Endothelial cell of umbilical vein (primary cell): ENCODE measurements at regions not wholly inside any gene's neighbourhood (a gene's known extent, or its start where the extent isn't known, plus 50 kb on each side); places are given as distances from the start of the nearest gene placed in this dataset.

Source experiments
- BruUV-seq: library from RNA; stranded (reverse); fragments of 400-500 nt; replicated peaks from 2 replicates; lab custom pipeline; 2021; lab: Mats Ljungman, UMichigan
- CTCF ChIA-PET: fragments of 300-600, 350-600 bp; sonication (Branson Sonifier 250); formaldehyde crosslinking; loops from one replicate; lab custom pipeline; 2021; ENCODE audit warnings: antibody characterized with exemption, inconsistent platforms; lab: Charles Lee
- POLR2A ChIA-PET: fragments of 300-600, 350-600 bp; sonication (Branson Sonifier 250); formaldehyde crosslinking; loops from one replicate; lab custom pipeline; 2021; ENCODE audit warnings: antibody characterized with exemption, inconsistent platforms; lab: Charles Lee
- DNase-seq: peaks from one replicate; pipeline ENCODE4 v3.0.0-alpha.2; 2011; ENCODE audit warnings: low read depth, low spot score
- FAIRE-seq: peaks from 2 replicates; lab custom pipeline; 2011; peaks lifted over from hg19 to GRCh38; lab: Jason Lieb, UNC
- H2AFZ ChIP-seq: 2 replicates; pipeline ENCODE4 v1.6.0; 2012; ENCODE audit warnings: low read depth, low read length, control low read depth, inconsistent platforms
- H3K27ac ChIP-seq: 2 replicates; pipeline ENCODE4 v1.5.1; 2011; ENCODE audit warnings: low read depth, mild to moderate bottlenecking, control low read depth, low read length, moderate library complexity; ENCODE audit not compliant: insufficient read depth
- H3K27me3 ChIP-seq, 2 experiments: 2 replicates each; pipeline versions ENCODE4 v1.6.0 to v1.6.1; 2011; ENCODE audit warnings: low read length in 2 of 2, mixed read lengths in 1 of 2; ENCODE audit not compliant: control insufficient read depth in 2 of 2, insufficient read depth in 2 of 2
- H3K36me3 ChIP-seq, 2 experiments: 2 replicates in 1 of 2; 3 replicates in 1 of 2; pipeline ENCODE4 v1.5.1; 2011; ENCODE audit warnings: low read length in 2 of 2, mild to moderate bottlenecking in 1 of 2, moderate library complexity in 1 of 2; ENCODE audit not compliant: control insufficient read depth in 2 of 2, insufficient read depth in 2 of 2; ENCODE audit errors: extremely low read depth in 1 of 2
- H3K4me1 ChIP-seq: 3 replicates; pipeline ENCODE4 v1.5.1; 2011; ENCODE audit warnings: mild to moderate bottlenecking, low read length; ENCODE audit not compliant: control insufficient read depth, insufficient read depth; ENCODE audit errors: extremely low read depth
- H3K4me2 ChIP-seq: 2 replicates; pipeline ENCODE4 v1.6.1; 2011; ENCODE audit warnings: low read length, control low read depth, mixed read lengths; ENCODE audit not compliant: insufficient read depth
- H3K4me3 ChIP-seq, 3 experiments: fragments of 200-600 bp in 1 of 3; sonication (generic), shearing (Covaris generic) in 1 of 3; replicated peaks in 1 of 3; 2 replicates each; pipeline ENCODE4 v1.5.1; 2011 to 2016; ENCODE audit warnings: control low read depth in 3 of 3, low read length in 3 of 3, mild to moderate bottlenecking in 2 of 3, inconsistent platforms in 1 of 3, low read depth in 1 of 3, moderate library complexity in 1 of 3; ENCODE audit not compliant: insufficient read depth in 1 of 3
- H3K79me2 ChIP-seq: 2 replicates; pipeline ENCODE4 v1.6.0; 2012; ENCODE audit warnings: low read length, inconsistent platforms; ENCODE audit not compliant: control insufficient read depth, insufficient read depth
- H3K9ac ChIP-seq: replicated peaks from 2 replicates; pipeline ENCODE3; 2011; ENCODE audit warnings: low read length, control low read depth; ENCODE audit not compliant: insufficient read depth; ENCODE audit errors: extremely low read depth
- H3K9me1 ChIP-seq: replicated peaks from 3 replicates; pipeline ENCODE4 v1.6.0; 2011; ENCODE audit warnings: mild to moderate bottlenecking, low read length; ENCODE audit not compliant: control insufficient read depth, insufficient read depth; ENCODE audit errors: extremely low read depth
- H3K9me3 ChIP-seq: replicated peaks from 2 replicates; pipeline ENCODE4 v1.5.1; 2012; ENCODE audit warnings: low read length, inconsistent platforms; ENCODE audit not compliant: control insufficient read depth, insufficient read depth
- H4K20me1 ChIP-seq: replicated peaks from 2 replicates; pipeline ENCODE3; 2011; ENCODE audit warnings: mild to moderate bottlenecking, low read length; ENCODE audit not compliant: control insufficient read depth, insufficient read depth; ENCODE audit errors: extremely low read depth
- CTCF ChIP-seq, 2 donors: IDR thresholded peaks; 1 replicate in 1 of 2; 2 replicates in 1 of 2; pipeline ENCODE4 v1.5.1; 2011; ENCODE audit warnings: low read length in 2 of 2, mild to moderate bottlenecking in 2 of 2, moderate library complexity in 2 of 2, control low read depth in 1 of 2, inconsistent platforms in 1 of 2, low read depth in 1 of 2; ENCODE audit not compliant: insufficient read depth in 1 of 2; ENCODE audit errors: extremely low read depth in 1 of 2
- EZH2 ChIP-seq: IDR thresholded peaks from 2 replicates; pipeline ENCODE4 v1.6.1; 2012; ENCODE audit warnings: borderline replicate concordance, low read depth, mild to moderate bottlenecking, moderate library complexity, low read length, inconsistent platforms; ENCODE audit not compliant: severe bottlenecking
- FOS ChIP-seq: IDR thresholded peaks from 2 replicates; pipeline ENCODE4 v1.6.1; 2011; ENCODE audit warnings: mild to moderate bottlenecking, low read length, moderate library complexity, borderline replicate concordance; ENCODE audit not compliant: insufficient read depth
- GATA2 ChIP-seq: IDR thresholded peaks from 2 replicates; pipeline ENCODE4 v1.7.0; 2011; ENCODE audit warnings: low read depth, mild to moderate bottlenecking, moderate library complexity, mixed read lengths, low read length; ENCODE audit not compliant: insufficient read length, insufficient read depth
- JUN ChIP-seq: IDR thresholded peaks from 2 replicates; pipeline ENCODE4 v1.6.1; 2011; ENCODE audit warnings: borderline replicate concordance, low read depth; ENCODE audit not compliant: insufficient read length, insufficient read depth
- MYC ChIP-seq: IDR thresholded peaks from one replicate; pipeline ENCODE4 v1.6.1; 2011; ENCODE audit warnings: mild to moderate bottlenecking, low read depth, low read length
- POLR2A ChIP-seq: IDR thresholded peaks from 2 replicates; pipeline ENCODE4 v1.6.1; 2012; ENCODE audit warnings: low read depth, mild to moderate bottlenecking, control low read depth, low read length
- POLR2AphosphoS5 ChIP-seq: IDR thresholded peaks from 2 replicates; pipeline ENCODE4 v1.6.1; 2012; ENCODE audit warnings: low read depth, mild to moderate bottlenecking, control low read depth, low read length, moderate library complexity; ENCODE audit not compliant: insufficient read depth
- dilution Hi-C: fragments of 300-500 bp; cut with MboI; formaldehyde crosslinking; loops from one replicate; pipeline ENCODE4 v1.15.0; 2019; ENCODE audit warnings: low sequenced_read_pairs; ENCODE audit not compliant: extremely low pct_ligation_motif_present
- intact Hi-C: fragments of 100-400 bp; cut with micrococcal nuclease; formaldehyde crosslinking; loops from one replicate; pipeline ENCODE4 v1.10.0; 2022

DNA sequence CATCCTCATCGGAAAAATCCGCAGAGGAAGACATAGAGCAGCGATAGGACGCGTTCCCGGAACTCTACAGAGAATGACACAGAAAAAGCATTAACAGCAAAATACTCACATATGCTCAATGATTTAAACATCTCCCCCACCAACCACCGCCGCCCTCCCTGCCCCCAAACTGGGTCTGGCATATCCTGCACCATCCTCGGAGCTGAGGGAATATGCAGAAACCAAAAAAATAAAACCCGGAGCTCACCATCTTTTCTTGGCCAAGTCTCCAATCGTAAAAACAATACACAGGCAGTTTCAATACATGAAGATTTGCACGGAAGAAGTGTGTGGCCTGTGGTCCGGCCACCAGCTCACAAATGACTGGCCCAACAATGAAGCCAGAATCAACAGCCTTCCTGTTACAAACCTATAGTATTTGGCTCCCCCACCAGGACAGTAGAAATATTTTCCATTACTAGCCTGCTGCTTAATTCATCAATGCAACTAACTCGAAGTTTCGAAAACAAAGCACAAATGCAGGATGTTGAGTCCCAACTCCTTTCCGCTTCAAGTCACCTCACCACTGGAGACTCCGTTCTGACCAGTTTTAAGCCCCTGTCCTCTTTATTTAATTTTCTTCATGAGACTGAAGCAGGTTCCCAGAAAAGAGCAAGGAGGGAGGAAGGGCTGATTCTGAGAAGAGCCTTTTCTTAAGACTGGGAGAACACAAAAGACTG, 103.2 kb upstream of the BEND6 start:
- H3K79me2 ChIP-seq = peaks cover 39% of the 10 kb centered on the region
- peak; percentile 98 for FAIRE-seq
- H3K27ac ChIP-seq = peak overlapping the region; percentile 83
- ChIA-PET CTCF (interaction anchor here (0.6 to 6.1 kb wide), 50 partner anchors 8 to 487 kb away, joined by 3 to 70 read pairs (median 6); partner anchors contain the start of genes BEND6, DST and PRIM2), POLR2A (interaction anchor here (1.0 to 1.7 kb wide), 4 partner anchors 9 to 481 kb away, joined by 3 read pairs; no protein-coding TSS in a partner anchor)
- no peaks in the 10 kb centered on the region for H4K20me1 ChIP-seq
- H3K36me3 ChIP-seq = no peaks in the 10 kb centered on the region
- H3K9me3 ChIP-seq = no peaks in the 10 kb centered on the region
- intact Hi-C loops = loop anchor here (1.0 to 10.0 kb wide), 10 partner anchors 10 to 493 kb away; partner anchors contain the start of gene BEND6
- H3K9me1 ChIP-seq = no peaks in the 10 kb centered on the region
- no TSS peak for BruUV-seq
- H2AFZ ChIP-seq = peak overlapping the region; percentile 73
- peak; percentile 95 for DNase-seq
- H3K27me3 ChIP-seq = no peaks in the 10 kb centered on the region
- peak overlapping the region; percentile 63 to 97 (median 94) for H3K4me3 ChIP-seq
- H3K9ac ChIP-seq = peak overlapping the region; percentile 88
- peak; percentile 78 for TF ChIP-seq POLR2A
- TF ChIP-seq MYC = no peak
- peak; percentile 47 to 70 for TF ChIP-seq CTCF (IDR thresholded peaks at IDR 0.05; ENCODE audit: extremely low read depth in 1 of 2, insufficient read depth in 1 of 2, low read depth in 1 of 2, low read length in 2 of 2)
- no peak for TF ChIP-seq GATA2
- peak; percentile 58 for TF ChIP-seq POLR2AphosphoS5
- TF ChIP-seq FOS = peak; percentile 29
- TF ChIP-seq JUN = peak; percentile 40
- TF ChIP-seq EZH2 = no peak
- H3K4me2 ChIP-seq = peak overlapping the region; percentile 96
- H3K4me1 ChIP-seq = peaks cover 29% of the 10 kb centered on the region
- dilution Hi-C loops = no loop called here
